Posterior cingulate gyrus (tissue), 11 donors: ENCODE measurements at regions not wholly inside any gene's neighbourhood (a gene's known extent, or its start where the extent isn't known, plus 50 kb on each side); places are given as distances from the start of the nearest gene placed in this dataset.
A peak's percentile ranks its signal among the peaks of the same experiment; 100 is the strongest.

Experiments used
- DNase-seq, 10 donors: peaks; one replicate each; pipeline versions ENCODE4 v3.0.0 to v3.0.0-alpha.2; 2020 to 2021; ENCODE audit warnings: mixed read lengths in 3 of 10
- intact Hi-C: fragments of 100-400 bp; cut with DNase I; formaldehyde crosslinking; loops from one replicate; pipeline ENCODE4 v1.15.1; 2023

DNA sequence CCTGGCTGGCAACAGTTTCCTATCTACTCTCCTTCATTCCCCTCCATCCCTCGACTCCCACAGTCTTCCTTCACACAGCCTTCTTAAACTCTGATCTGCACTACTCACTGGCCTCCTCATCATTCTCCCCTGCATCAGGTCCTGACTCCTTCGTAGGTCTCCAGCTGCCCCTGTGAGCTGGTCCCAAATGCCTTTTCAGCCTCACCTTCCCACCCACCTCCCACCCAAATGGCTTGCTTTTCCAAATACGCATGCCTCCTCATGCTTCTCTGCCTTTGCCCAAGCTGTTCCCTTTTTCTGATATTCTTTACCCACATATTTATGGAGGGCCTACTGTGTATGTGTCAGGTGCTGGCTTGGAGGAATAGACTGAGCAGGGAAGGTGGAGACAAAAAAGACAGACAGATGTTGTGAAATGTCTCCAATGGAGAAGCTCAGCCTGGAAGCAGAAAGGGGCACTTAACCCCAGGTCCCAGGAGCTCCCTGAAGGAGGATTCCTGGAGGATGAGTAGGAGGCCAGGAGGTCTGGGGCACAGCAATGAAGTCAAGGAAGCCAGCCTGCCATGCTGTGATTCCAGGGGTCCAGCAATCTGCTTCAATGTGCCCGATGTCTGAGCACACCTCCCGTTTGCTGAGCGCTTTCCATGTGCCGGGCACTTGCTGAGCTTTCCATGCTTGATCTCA is 252.2 kb downstream of the SHQ1 start:
- intact Hi-C loops = no loop called here
- DNase-seq = no peak

- no peak for DNase-seq
- intact Hi-C loops = no loop called here
These were observed 252.9 kb downstream of the SHQ1 start for GRCh38 chr3:72595376-72595775.

DNA sequence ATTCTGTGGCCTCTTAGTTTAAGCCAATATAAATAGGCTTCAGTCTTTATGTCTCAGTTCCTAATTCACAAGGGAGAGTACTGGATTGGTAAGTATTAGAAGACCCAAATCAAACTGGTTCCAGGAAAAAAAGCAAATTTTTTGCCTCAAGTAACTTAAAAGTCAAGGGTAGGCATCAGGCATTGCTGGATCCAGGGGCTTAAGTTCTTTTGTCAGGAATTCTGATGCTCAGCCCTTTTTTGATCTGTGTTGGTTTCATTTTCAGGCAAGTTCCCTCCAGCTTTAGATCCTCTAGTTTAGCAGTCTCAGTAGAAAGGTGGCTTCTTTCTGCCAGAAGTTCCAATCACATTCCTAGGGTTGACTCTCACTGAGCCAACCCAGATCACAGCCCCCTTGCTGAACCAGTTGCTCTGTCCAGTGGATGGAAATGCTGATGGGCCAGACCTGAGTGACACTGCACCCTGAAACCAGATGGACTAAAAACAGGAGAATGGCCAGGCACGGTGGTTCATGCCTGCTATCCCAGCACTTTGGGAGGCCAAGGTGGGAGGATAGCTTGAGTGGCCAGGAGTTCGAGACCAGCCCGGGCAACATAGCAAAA is 253.5 kb downstream of the SHQ1 start:
- no peak for DNase-seq
- intact Hi-C loops = no loop called here

GRCh38 chr3:72593881-72594397 is 254.3 kb downstream of the SHQ1 start:
- DNase-seq = no peak
- intact Hi-C loops = no loop called here

- DNase-seq = peak in 4 of 10 donors; percentile 17 to 87 (median 34)
- intact Hi-C loops = no loop called here
These were observed 256.5 kb downstream of the SHQ1 start for GRCh38 chr3:72591522-72592421.

GRCh38 chr3:72590732-72591221 is 257.5 kb downstream of the SHQ1 start:
- no peak for DNase-seq
- intact Hi-C loops = no loop called here

DNA sequence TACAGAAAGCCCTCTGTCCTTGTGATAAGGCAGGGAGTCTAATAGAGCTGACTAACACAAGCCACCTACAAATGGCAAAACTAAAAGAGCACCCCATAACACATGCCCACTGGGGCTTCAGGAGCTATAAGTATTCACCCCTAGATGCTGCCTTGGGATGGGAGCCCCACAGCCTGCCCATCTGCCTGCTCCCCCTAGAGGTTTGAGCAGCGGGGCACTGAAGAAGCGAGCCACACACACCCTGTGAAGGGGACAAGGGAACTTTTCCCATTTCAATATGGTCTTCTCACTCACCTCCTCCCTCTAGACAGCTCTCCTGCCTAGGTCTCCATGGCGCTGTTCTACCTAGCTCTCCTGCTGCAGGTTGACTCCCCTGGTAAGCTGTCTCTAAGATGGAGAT is 261.0 kb downstream of the SHQ1 start:
- intact Hi-C loops = no loop called here
- DNase-seq = no peak

DNA sequence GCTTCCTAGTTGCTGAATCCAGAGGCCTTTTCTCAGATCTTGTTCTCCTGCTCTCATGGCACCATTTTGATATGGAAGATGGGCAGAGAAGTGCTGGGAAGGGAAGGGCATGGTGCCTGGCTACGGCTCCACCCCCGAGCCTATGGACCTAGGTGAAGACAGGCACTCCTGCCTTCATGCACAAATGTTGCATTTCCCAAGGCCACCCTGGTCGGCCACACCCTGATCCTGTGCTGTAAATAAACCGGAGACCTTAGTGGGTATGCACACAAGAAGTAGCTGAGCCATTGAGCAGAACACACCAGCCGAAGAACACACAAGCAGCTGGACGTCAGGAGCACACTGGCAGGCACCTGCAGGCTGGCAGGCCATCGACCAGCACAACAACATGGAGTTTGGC is 261.6 kb downstream of the SHQ1 start:
- no peak for DNase-seq
- intact Hi-C loops = no loop called here

DNA sequence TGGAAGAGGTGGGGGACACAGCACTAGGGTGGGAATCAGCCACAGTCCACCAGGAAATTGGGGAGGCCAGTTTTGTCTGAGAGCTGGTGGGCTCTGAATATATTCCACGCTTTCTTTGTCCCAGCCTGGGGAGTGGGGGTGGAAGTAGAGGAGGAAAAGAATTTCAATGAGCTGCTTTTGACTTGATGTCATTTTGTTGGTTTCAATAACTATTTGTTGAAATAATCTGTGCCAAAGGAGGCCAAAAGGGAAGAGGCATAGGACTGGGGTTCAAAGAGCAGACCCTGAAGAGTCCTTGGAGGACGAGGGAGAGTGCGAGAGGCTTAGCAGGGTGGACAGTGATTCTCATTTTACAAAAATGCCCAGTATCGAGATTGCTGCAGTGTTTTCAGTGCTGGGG is 262.3 kb downstream of the SHQ1 start:
- intact Hi-C loops = no loop called here

GRCh38 chr3:72584262-72584661 is 264.0 kb downstream of the SHQ1 start:
- intact Hi-C loops = no loop called here
- no peak for DNase-seq

More for the DNA sequence above, 262.3 kb downstream of the SHQ1 start:
- DNase-seq = no peak

DNA sequence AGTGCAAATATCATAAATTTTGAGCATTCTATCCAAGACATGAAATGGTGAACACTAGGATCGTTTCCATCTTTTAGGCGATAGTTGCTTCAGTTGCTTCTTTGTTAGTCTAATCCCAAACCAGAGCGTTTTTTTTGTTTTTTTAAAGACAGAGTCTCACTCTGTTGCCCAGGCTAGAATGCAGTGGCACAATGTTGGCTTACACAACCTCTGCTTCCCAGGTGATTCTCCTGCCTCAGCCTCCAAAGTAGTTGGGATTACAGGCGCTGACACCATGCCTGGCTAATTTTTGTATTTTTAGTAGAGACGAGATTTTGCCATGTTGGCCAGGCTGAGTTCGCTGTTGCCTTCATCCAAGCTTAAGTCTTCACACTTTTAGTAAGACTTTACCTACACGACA is 265.3 kb downstream of the SHQ1 start:
- DNase-seq = peak in 1 of 10 donors; percentile 10
- intact Hi-C loops = no loop called here

DNA sequence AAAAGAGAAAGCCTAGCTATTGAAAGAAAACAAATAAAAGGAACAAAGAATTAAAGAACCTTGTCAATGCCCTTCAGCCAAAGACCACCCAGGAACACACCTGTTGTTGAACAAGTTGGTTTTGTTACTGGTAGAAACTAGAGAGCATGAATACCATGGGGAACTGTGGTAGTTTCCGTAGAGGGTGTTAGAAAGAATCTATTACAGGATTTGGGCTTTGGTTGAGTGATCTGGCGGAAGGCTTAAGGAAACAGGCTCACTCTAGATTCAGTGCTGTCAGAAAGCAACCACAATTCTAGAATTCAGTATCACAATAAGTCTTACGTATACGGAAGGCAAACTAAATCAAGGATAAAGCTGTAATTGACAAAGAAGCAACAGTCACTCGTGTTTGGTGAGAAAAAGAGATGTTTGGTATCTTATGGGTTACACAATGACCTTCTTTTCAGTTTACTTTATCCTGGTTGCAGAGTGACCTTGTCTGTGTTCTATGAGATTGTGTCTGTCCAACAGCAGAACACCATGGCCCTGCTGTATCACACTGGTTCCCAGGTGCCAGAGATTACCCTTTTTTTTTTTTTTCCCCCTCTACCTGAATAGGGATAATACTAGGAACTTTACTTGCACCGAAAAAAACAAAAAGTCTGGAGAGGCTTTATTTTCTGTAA is 265.9 kb downstream of the SHQ1 start:
- intact Hi-C loops = no loop called here
- no peak for DNase-seq

DNA sequence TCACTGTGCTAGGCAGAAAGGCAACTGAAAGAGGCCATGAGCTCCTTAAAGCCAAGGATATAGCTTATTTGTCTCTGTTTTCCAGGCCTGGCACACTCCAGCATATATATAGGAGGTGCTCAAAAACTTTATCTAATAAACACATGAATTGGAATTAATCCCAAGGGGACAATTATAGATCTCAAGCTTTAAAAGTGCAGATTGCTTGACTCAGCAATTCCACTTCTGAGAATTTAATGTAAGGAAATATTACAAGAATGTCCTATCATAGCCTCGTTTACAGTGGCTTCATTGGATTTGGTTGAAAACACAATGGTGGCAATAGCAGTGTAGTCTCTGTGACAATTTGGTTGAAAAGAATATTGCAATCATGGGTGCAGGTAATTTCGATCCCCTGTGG is 267.3 kb downstream of the SHQ1 start:
- no peak for DNase-seq
- intact Hi-C loops = no loop called here

GRCh38 chr3:72580246-72580756 is 267.9 kb downstream of the SHQ1 start:
- intact Hi-C loops = no loop called here
- DNase-seq = peak in 1 of 10 donors; percentile 16

GRCh38 chr3:72579581-72580245 is 268.5 kb downstream of the SHQ1 start:
- DNase-seq = no peak
- intact Hi-C loops = no loop called here

DNA sequence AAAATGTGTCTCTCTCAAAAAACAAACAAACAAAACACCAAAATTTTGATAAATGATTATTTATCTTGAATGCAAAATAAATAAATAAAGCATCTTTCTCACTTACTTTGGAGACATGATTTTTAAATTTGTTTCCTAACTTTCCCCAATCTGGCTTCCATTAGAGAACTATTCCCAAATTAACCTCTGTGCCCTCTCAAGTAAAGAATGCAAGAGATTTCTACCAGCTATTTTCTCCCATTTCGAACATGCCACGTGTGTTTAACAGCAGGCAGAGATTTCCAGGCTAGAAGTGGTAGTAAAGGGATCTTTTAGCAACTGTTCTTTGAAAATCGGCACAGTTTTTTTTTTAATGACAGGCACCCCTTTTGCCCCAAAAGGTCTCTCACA is 269.1 kb downstream of the SHQ1 start:
- intact Hi-C loops = no loop called here
- DNase-seq = no peak

- no peak for DNase-seq
- intact Hi-C loops = no loop called here
These were observed 271.1 kb downstream of the SHQ1 start for GRCh38 chr3:72577190-72577589.

GRCh38 chr3:72576563-72576962 is 271.7 kb downstream of the SHQ1 start:
- no peak for DNase-seq
- intact Hi-C loops = no loop called here

- intact Hi-C loops = no loop called here
- no peak for DNase-seq
These were observed 274.1 kb downstream of the SHQ1 start for GRCh38 chr3:72574144-72574543.

DNA sequence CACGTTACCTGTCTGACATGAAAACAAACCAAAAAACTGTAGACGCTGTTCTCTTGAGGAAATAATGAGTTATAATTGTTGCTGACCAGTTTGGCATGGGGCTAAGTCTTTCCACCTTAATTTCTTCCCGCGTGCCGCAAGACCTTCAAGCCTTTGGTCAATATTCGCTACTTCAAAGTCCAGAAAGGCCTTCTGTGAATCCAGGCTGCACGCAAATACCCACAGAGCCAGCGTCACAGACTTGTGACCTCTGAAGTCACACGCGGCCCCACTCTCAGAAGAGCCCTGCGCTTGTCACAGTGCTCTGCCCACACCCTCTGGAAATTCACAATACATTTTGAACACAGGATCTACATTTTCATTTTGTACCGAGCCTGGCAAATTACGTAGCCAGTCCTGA is 275.2 kb downstream of the SHQ1 start:
- DNase-seq = peak in 1 of 10 donors; percentile 16
- intact Hi-C loops = no loop called here
